OCI-LY3 (cell line): ENCODE measurements at regions not wholly inside any gene's neighbourhood (a gene's known extent, or its start where the extent isn't known, plus 50 kb on each side); places are given as distances from the start of the nearest gene placed in this dataset.
"Not testable (repeated sequence)": the region's sequence is repeated elsewhere in the genome, so short reads cannot be mapped to it uniquely, and the experiment has no call there.

Experiments
- H2AFZ ChIP-seq: fragments of 200-600, 300-600 bp; shearing (Covaris generic); 2 replicates; pipeline ENCODE4 v1.6.0; 2014; ENCODE audit warnings: antibody characterized with exemption, low read depth, low read length
- H3K27ac ChIP-seq: fragments of 200-600, 300-600 bp; sonication (generic); 2 replicates; pipeline ENCODE4 v1.5.1; 2014; ENCODE audit warnings: mild to moderate bottlenecking, low read length, moderate library complexity, mixed read lengths
- H3K27me3 ChIP-seq: fragments of 200-600, 300-600 bp; sonication (generic); 2 replicates; pipeline ENCODE4 v1.6.1; 2014; ENCODE audit warnings: low read depth, low read length, mixed read lengths
- H3K36me3 ChIP-seq: fragments of 200-600, 300-600 bp; sonication (generic); replicated peaks from 2 replicates; pipeline ENCODE3; 2014; ENCODE audit warnings: low read depth, low read length, mixed read lengths
- H3K4me1 ChIP-seq: fragments of 300-600, 200-600 bp; sonication (generic); 2 replicates; pipeline ENCODE4 v1.6.1; 2014; ENCODE audit warnings: low read length, mixed read lengths
- H3K4me2 ChIP-seq: fragments of 200-600, 300-600 bp; sonication (generic); 2 replicates; pipeline ENCODE4 v1.6.1; 2014; ENCODE audit warnings: low read length, mixed read lengths
- H3K4me3 ChIP-seq: fragments of 300-600, 200-600 bp; sonication (generic); 2 replicates; pipeline ENCODE4 v1.5.1; 2014; ENCODE audit warnings: antibody characterized with exemption, mild to moderate bottlenecking, low read length, moderate library complexity
- H3K79me2 ChIP-seq: fragments of 300-600, 200-600 bp; shearing (Covaris generic); 2 replicates; pipeline ENCODE4 v1.6.1; 2014; ENCODE audit warnings: mild to moderate bottlenecking, low read length, mixed read lengths
- H3K9ac ChIP-seq: fragments of 300-600, 200-600 bp; shearing (Covaris generic); 2 replicates; pipeline ENCODE4 v1.6.0; 2014; ENCODE audit warnings: mild to moderate bottlenecking, low read length, moderate library complexity
- H3K9me3 ChIP-seq: fragments of 200-600, 300-600 bp; shearing (Covaris generic); 2 replicates; pipeline ENCODE4 v1.6.1; 2014; ENCODE audit warnings: low read length, mixed read lengths; ENCODE audit not compliant: insufficient read depth
- H4K20me1 ChIP-seq: fragments of 200-600, 300-600 bp; sonication (generic); 2 replicates; pipeline ENCODE4 v1.6.1; 2016; ENCODE audit warnings: low read length, mixed read lengths; ENCODE audit not compliant: insufficient read depth
- CTCF ChIP-seq: fragments of 200-600, 300-600 bp; sonication (generic); IDR thresholded peaks from 2 replicates; pipeline ENCODE4 v1.5.1; 2014; ENCODE audit warnings: antibody characterized with exemption, low read length, low read depth
- EZH2phosphoT487 ChIP-seq: fragments of 200-600 bp; shearing (Covaris generic); IDR thresholded peaks from 2 replicates; pipeline ENCODE4 v1.6.1; 2018; ENCODE audit warnings: antibody characterized with exemption, mixed run types, low read depth

- Histone ChIP-seq H3K27ac (no peak overlapping the region), H3K79me2 (no peaks in the 10 kb centered on the region), H3K36me3 (peaks cover 9% of the 10 kb centered on the region), H2AFZ (no peak overlapping the region), H3K9ac (peak overlapping the region; percentile 32), H3K4me2 (peak overlapping the region; percentile 31; the same call in 1 of the 2 replicates), H3K9me3 (no peaks in the 10 kb centered on the region), H3K27me3 (no peaks in the 10 kb centered on the region), H3K4me1 (peaks cover 57% of the 10 kb centered on the region), H3K4me3 (peak overlapping the region; percentile 66), H4K20me1 (no peaks in the 10 kb centered on the region)
- TF ChIP-seq EZH2phosphoT487 (no peak), CTCF (peak; percentile 83)
Measured at GRCh38 chr1:196148367-196148970, 459.8 kb downstream of the KCNT2 start.

- peaks cover 48% of the 10 kb centered on the region for H3K4me1 ChIP-seq
- H3K27me3 ChIP-seq: no peaks in the 10 kb centered on the region
- no peaks in the 10 kb centered on the region for H4K20me1 ChIP-seq
- no peaks in the 10 kb centered on the region for H3K9me3 ChIP-seq
- no peak overlapping the region for H3K27ac ChIP-seq
- H2AFZ ChIP-seq: peak overlapping the region; percentile 75
- peak overlapping the region; percentile 35; the same call in 1 of the 2 replicates for H3K9ac ChIP-seq
- peak overlapping the region; percentile 67 for H3K4me2 ChIP-seq
- TF ChIP-seq CTCF (no peak), EZH2phosphoT487 (no peak)
- H3K4me3 ChIP-seq: peak overlapping the region; percentile 66
- no peaks in the 10 kb centered on the region for H3K79me2 ChIP-seq
- peaks cover 6% of the 10 kb centered on the region for H3K36me3 ChIP-seq
Measured at GRCh38 chr1:196147530-196147929, 460.7 kb downstream of the KCNT2 start.

GRCh38 chr1:196145151-196145550 lies 463.1 kb downstream of the KCNT2 start:
- not testable (repeated sequence) for H3K4me2 ChIP-seq, H3K27ac ChIP-seq, H4K20me1 ChIP-seq, H3K27me3 ChIP-seq, H3K9me3 ChIP-seq, H3K36me3 ChIP-seq, H3K4me3 ChIP-seq, H3K9ac ChIP-seq, H2AFZ ChIP-seq, H3K79me2 ChIP-seq
- H3K4me1 ChIP-seq: peaks cover 25% of the 10 kb centered on the region

GRCh38 chr1:196144588-196144987 lies 463.7 kb downstream of the KCNT2 start:
- Histone ChIP-seq H3K36me3 (no peaks in the 10 kb centered on the region), H3K4me3 (no peak overlapping the region), H3K4me2 (no peak overlapping the region), H3K79me2 (no peaks in the 10 kb centered on the region), H3K9ac (no peak overlapping the region), H3K4me1 (peaks cover 20% of the 10 kb centered on the region), H3K9me3 (no peaks in the 10 kb centered on the region), H3K27ac (no peak overlapping the region), H4K20me1 (no peaks in the 10 kb centered on the region), H3K27me3 (no peaks in the 10 kb centered on the region), H2AFZ (no peak overlapping the region)
- TF ChIP-seq EZH2phosphoT487 (no peak), CTCF (peak; percentile 45)
